ENCODE measurements at regions not wholly inside any gene's neighbourhood (a gene's known extent, or its start where the extent isn't known, plus 50 kb on each side); places are given as distances from the start of the nearest gene placed in this dataset.

- no peak for DNase-seq (ENCODE audit: low read depth in 2 of 2)
Observed at GRCh38 chr20:24334830-24335229, 134.6 kb upstream of the SYNDIG1 start.

GRCh38 chr20:24332956-24333355 lies 136.5 kb upstream of the SYNDIG1 start:
- no peak for DNase-seq (ENCODE audit: low read depth in 2 of 2)

- DNase-seq (ENCODE audit: low read depth in 2 of 2): no peak
Observed at GRCh38 chr20:24331939-24332338, 137.5 kb upstream of the SYNDIG1 start.

- DNase-seq (ENCODE audit: low read depth in 2 of 2): no peak
Observed at GRCh38 chr20:24328901-24329300, 140.5 kb upstream of the SYNDIG1 start.

GRCh38 chr20:24321973-24322372 lies 147.5 kb upstream of the SYNDIG1 start:
- DNase-seq (ENCODE audit: low read depth in 2 of 2): no peak

DNA sequence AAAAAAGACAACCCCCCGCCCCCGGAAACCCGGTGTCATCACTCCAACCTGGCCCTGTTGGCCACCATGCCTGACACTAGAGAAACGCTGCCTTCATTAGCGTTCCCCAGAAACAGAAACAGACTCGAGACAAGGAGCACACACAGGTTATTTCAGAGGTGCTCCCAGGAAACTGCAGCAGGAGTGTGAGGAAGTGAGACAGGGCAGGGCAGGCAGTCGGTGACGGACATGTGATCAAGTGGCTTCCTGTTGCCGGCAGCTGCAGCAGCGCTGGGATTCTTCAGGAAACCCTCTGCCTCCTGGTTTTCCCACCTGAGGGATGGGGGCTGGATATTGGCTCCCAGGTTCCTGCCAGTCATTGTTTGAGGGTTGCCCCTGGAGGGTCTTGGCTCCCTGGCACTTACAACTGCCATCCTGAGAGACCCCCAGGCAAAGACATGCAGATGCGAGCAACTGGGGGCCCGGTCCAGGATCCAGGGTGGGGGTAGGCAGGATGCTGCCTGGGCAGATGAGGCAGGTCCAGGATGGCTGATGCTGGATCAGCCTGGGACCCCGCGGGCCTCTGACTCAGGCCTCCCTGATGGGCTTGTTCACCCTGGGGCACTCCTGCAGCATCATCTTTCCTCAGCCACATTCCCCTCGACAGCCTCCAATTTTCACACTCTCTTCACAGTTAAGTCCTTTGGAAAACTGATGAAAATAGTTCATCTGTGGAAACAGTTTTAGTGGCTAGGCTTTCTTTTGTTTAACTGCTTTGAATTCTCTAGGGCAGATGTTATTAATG lies 150.7 kb upstream of the SYNDIG1 start:
- DNase-seq (ENCODE audit: low read depth in 2 of 2): no peak

GRCh38 chr20:24317224-24317623 lies 152.2 kb upstream of the SYNDIG1 start:
- no peak for DNase-seq (ENCODE audit: low read depth in 2 of 2)

DNA sequence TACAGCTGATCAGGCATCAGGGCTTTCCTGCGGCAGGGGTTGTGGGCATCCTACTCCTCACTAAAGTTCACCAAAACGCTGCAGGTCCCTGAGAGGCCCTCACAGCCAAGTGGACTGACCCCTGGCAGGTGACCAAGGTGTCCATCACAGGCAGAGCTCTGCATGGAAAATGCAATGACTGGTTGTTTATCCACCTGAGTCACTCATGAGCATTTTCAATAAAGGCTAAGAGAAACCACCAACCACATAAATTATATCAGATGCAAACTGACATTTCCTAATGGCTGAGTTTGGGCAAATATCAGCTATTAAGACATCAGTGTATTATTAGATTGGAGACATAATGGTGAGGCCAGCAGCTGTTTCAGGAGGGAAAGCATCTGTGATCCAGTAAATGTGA lies 152.7 kb upstream of the SYNDIG1 start:
- DNase-seq (ENCODE audit: low read depth in 2 of 2): no peak

DNA sequence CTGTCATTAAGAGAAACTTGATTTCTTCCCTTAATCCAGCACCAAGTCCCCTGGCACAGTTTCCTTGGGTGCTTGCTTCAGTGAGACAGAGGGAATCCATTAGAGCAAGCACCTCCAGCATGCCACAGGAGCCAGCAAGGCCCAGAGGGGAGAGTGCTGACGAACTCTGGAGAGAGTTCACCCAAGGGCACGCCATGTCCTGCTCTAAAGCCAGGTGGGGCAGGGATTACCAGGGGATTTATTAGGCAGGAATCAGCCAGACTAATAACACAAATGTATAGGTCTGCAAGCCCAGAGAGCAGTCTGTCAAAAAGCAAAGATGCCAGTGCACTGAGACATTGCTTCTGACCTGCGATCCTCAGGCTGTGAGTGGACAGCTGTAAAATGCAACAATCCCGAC lies 155.4 kb upstream of the SYNDIG1 start:
- DNase-seq (ENCODE audit: low read depth in 2 of 2): no peak

- no peak for DNase-seq (ENCODE audit: low read depth in 2 of 2)
Observed at GRCh38 chr20:24309596-24309995, 159.8 kb upstream of the SYNDIG1 start.

DNA sequence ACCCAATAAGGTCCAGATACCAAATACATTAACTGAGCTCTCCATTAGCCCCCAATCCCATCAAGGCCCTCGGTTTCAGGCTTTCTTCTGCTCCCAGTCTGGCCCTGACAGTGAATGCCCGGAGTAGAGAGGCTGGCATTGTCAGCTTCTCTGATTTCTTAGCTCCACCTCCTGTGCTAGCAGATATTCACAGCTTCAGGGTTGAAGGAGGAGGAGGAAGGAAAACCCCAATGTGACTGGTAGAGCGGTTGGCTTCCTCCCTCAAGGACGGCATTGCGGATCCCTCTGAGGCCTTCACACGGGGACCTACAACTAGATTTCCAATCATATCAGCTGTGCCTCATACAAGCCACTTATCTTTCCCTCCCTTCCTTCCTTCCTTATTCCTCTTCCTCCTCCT lies 164.1 kb upstream of the SYNDIG1 start:
- DNase-seq (ENCODE audit: low read depth in 2 of 2): no peak

- DNase-seq (ENCODE audit: low read depth in 2 of 2): no peak
Observed at GRCh38 chr20:24304291-24304690, 165.1 kb upstream of the SYNDIG1 start.

DNA sequence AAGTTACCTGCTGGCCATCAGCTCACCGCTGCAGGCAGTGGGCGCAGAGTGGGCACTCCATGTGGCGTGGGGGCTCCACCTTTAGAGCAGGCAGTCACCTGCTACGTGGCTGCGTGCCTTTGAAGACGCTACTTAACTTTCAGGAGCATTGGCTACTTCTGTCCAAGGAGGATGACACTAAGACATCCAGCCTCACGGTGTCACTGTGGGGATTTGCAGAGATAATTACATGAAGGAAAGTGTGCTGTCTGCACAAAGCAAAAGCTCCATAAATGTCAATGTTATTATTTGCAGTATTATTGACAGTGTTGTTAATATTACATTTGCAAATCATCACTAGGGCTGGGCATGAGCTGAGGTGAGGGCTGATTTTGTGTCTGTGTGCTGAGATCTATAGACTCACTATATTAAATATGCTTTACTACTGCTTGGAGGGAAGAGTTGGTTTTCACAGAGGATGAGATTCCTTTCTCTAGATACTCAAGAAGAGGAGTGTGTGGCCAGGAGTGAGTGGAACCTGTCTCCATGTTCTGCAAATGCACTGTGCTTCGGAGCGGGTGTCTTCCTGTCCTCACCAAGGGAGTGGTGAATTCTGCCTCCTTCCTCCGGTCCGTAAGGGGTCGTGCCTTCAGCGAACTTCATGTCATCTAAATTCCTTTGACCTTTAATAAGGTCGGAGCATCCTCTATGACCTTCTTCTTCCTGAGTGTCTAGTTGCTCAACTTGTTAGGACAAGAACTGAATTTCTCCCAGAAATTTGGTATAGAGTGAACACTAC lies 165.8 kb upstream of the SYNDIG1 start:
- DNase-seq (ENCODE audit: low read depth in 2 of 2): no peak

DNA sequence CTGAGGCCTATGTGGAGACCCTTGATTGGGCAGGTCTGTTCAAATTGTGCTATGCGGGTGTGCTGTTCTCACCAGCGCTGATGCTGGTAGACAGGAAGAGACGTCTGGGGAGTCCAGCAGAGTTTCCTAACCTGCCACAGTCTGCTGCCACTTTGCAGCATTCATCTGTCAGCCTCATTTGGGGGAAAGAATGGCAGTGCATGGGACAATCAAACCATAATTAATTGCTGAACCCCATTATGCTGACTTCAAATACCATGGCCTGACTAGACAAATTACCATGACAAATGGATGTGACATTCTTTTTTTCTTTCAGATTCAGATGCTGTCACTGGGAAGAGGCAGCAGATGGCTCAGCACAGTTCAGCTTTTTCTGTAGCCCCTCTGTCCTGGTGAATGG lies 171.4 kb upstream of the SYNDIG1 start:
- no peak for DNase-seq (ENCODE audit: low read depth in 2 of 2)

DNA sequence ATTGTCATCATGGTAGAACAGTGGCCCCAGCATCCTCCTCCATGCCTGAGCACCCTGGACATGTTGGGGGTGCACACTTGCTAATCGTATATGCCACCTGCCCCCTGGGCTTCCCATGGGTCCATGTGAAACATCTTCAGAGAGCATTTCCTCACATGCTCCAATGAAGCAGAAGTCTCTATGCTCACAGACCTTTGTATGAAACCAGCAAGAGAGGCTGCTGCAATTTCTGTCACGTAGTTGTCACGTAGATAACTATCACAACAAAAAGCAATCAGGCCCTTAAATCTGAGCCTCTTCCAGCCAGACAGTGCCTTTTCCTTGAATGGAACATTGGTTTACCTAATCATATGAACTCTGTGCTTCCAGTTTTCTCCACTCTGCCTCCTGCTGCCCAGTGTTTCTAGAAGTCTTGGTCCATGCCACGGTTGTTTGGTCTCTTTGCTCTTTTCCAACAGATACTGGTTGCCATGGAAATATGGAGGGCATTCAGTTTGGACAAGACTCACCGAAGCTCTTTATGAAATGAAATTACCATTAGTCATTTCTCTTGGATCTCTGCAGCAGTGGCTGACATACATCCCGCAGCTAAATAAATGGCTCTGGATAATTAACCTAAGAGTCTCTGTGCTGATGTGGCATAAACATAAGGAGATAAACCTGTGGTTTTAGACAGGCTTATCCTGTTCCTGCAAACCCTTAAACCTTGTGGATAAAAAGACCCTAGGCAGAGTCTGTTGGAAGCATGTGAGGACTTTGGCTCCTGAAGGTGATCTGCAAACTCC lies 172.8 kb upstream of the SYNDIG1 start:
- DNase-seq (ENCODE audit: low read depth in 2 of 2): no peak

GRCh38 chr20:24291014-24291413 lies 178.4 kb upstream of the SYNDIG1 start:
- no peak for DNase-seq (ENCODE audit: low read depth in 2 of 2)

- no peak for DNase-seq (ENCODE audit: low read depth in 2 of 2)
Observed at GRCh38 chr20:24289737-24290481, 179.5 kb upstream of the SYNDIG1 start.

- no peak for DNase-seq (ENCODE audit: low read depth in 2 of 2)
Observed at GRCh38 chr20:24283186-24283585, 186.2 kb upstream of the SYNDIG1 start.

DNA sequence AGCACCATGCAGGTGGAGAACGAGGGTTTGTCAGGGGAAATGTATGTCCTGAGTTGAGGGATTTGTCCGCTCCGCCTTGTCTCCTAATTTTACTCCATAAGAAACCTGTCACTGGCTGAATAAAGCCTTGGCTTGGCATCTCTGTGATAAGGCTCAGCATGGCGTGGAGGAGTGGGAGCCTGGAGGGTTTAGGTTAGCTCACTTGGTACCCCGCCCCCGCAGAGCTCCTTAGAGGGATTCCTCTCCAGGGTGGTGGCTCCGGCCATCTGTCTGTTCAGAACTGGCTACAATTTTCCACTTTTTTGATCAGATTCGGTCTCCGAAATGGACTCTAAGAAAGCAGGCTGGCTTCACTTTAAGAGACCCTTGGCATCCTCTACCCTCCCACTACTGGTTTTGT lies 192.2 kb upstream of the SYNDIG1 start:
- DNase-seq (ENCODE audit: low read depth in 2 of 2): no peak

GRCh38 chr20:24275946-24276705 lies 193.3 kb upstream of the SYNDIG1 start:
- DNase-seq (ENCODE audit: low read depth in 2 of 2): no peak

DNA sequence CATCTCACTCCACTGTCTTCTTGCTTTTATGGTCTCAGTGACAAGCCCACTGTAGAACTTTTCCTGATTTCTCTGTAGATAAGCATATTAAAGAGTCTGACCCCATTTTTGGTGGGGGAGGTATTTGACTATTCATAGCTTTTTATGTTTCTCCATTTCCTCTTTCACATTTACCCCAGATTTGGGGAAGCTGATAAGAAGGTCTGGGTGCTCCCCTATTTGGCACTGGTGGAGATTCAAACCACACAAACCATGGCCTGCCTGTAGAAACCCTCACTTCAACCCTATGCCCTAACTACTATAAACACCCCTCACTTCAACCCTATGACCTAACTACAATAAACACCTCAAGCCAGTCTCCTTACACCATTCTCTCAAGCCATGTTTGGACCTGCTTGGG lies 196.2 kb upstream of the SYNDIG1 start:
- DNase-seq (ENCODE audit: low read depth in 2 of 2): no peak

Measured in stimulated activated CD8-positive, alpha-beta memory T cell treated with anti-CD3 and anti-CD28 coated beads, Interleukin-7, amount 100 ng/mL, for 1 hour (primary cell).